UCSD-AML1 (cell line): ENCODE measurements at regions not wholly inside any gene's neighbourhood (a gene's known extent, or its start where the extent isn't known, plus 50 kb on each side); places are given as distances from the start of the nearest gene placed in this dataset.

Experiments used
- DNase-seq: peaks from one replicate; lab custom pipeline; 2025; ENCODE audit not compliant: unreplicated experiment; lab: John Stamatoyannopoulos, UW

- no peak for DNase-seq
Measured at GRCh38 chr1:4033713-4034112, 133.6 kb upstream of the C1orf174 start.

- DNase-seq = no peak
Measured at GRCh38 chr1:4034318-4034887, 134.3 kb upstream of the C1orf174 start.

- no peak for DNase-seq
Measured at GRCh38 chr1:4044967-4045366, 144.9 kb upstream of the C1orf174 start.

GRCh38 chr1:4045397-4046010 lies 145.4 kb upstream of the C1orf174 start:
- DNase-seq = no peak

- no peak for DNase-seq
Measured at GRCh38 chr1:4046836-4047461, 146.9 kb upstream of the C1orf174 start.

- no peak for DNase-seq
Measured at GRCh38 chr1:4047666-4048065, 147.6 kb upstream of the C1orf174 start.

- DNase-seq = no peak
Measured at GRCh38 chr1:4048076-4048475, 148.0 kb upstream of the C1orf174 start.

GRCh38 chr1:4048921-4049320 lies 148.8 kb upstream of the C1orf174 start:
- DNase-seq = no peak

GRCh38 chr1:4050998-4051397 lies 150.9 kb upstream of the C1orf174 start:
- no peak for DNase-seq

GRCh38 chr1:4052657-4053056 lies 152.6 kb upstream of the C1orf174 start:
- DNase-seq = no peak

- no peak for DNase-seq
Measured at GRCh38 chr1:4053160-4053748, 153.2 kb upstream of the C1orf174 start.

- DNase-seq = no peak
Measured at GRCh38 chr1:4053774-4054173, 153.7 kb upstream of the C1orf174 start.

- DNase-seq = no peak
Measured at GRCh38 chr1:4055294-4055967, 155.4 kb upstream of the C1orf174 start.

- no peak for DNase-seq
Measured at GRCh38 chr1:4056422-4056821, 156.3 kb upstream of the C1orf174 start.

GRCh38 chr1:4056989-4057388 lies 156.9 kb upstream of the C1orf174 start:
- no peak for DNase-seq

- no peak for DNase-seq
Measured at GRCh38 chr1:4057603-4058002, 157.5 kb upstream of the C1orf174 start.

- no peak for DNase-seq
Measured at GRCh38 chr1:4058122-4058521, 158.1 kb upstream of the C1orf174 start.

GRCh38 chr1:4058706-4059105 lies 158.6 kb upstream of the C1orf174 start:
- DNase-seq = no peak

GRCh38 chr1:4059270-4059669 lies 159.2 kb upstream of the C1orf174 start:
- no peak for DNase-seq

GRCh38 chr1:4060850-4061249 lies 160.8 kb upstream of the C1orf174 start:
- DNase-seq = no peak

- no peak for DNase-seq
Measured at GRCh38 chr1:4061521-4062031, 161.5 kb upstream of the C1orf174 start.

GRCh38 chr1:4062041-4062440 lies 162.0 kb upstream of the C1orf174 start:
- DNase-seq = no peak
